NCI-H128 (cell line): ENCODE measurements at regions not wholly inside any gene's neighbourhood (a gene's known extent, or its start where the extent isn't known, plus 50 kb on each side); places are given as distances from the start of the nearest gene placed in this dataset.
A peak's percentile ranks its signal among the peaks of the same experiment; 100 is the strongest.

Experiments
- DNase-seq: peaks from one replicate; lab custom pipeline; 2025; ENCODE audit not compliant: unreplicated experiment; lab: John Stamatoyannopoulos, UW

DNA sequence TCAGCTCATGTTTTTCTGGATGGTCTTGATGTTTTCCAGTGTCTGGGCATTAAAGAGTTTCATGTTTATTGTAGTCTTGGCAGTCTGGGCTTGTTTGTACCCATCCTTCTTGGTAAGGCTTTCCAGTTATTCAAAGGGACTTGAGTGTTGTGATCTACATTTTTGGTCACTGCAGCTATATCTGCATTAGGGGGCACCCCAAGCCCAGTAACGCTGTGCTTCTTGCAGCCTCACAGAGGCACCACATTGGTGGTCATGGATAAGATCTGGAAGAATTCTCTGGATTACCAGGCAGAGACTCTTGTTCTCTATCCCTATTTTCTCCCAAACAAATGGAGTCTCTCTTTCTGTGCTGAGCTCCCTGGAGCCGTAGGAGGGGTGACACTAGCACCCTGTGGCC is 451.5 kb upstream of the FAT3 start:
- no peak for DNase-seq

GRCh38 chr11:91771961-91772360 is 452.7 kb upstream of the FAT3 start:
- DNase-seq, result no peak

DNA sequence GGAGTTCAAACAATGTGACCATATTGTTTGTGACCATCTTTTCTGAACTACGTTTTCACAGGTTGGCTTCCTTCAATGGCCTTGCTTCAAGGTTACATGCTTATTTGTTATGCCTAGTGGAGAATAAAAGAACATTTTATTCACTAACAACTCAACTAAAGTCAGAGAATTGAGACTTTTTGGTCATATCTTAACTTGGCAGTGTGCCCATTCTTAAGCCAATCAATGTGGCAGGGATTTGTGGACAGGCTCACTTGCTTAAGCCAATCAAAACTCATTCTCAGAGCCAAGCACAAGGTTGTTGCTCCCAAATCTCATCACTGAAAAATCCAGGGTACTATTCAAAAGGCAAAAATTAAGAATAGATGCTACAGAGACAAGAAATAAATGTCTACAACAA is 455.8 kb upstream of the FAT3 start:
- no peak for DNase-seq

DNA sequence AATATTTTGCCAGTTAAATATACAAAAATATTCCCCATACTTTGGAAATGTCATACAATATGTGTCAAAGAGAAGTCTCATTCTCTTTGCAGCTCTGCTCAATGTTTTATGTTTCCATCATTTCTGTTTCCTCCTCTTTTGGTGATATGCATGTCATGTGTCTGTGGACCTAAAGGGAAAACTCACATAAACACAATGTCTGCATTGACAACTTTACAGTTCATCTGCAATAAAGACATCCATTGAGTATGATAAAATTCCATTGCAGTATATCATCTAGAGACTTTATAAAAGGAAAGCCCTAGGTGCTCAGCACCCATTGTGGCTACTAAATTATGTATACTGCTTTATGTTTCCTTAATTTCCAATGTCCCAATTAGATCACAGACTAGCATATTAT is 461.3 kb upstream of the FAT3 start:
- no peak for DNase-seq

DNA sequence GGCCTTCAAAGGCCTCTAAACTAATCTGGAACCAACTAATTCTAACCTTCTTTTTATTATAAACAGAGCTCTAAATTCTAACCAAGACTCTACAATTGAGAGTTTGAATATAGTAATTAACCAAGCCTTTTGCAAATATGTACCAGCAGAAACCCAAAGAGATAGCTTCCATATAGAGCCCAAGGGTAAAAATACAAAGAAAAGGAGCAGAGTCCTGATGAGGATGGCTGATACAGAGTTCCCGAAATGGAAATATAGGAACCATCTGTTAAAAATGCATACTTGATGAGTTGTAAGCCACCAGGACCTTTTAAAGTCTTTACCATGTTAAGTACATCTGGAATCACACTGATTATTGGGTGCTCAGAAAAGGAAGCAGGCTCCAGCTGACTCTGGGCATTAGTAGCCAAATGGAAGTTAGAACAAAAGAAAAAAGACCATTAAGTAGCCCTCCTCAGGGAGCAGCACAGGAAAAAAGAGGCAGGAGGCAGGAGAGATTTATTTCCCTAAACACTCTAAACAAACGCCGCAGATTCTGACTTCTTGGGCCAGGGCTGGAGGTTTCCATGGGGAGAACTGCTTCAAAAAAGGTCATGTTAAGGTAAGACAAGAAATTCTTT is 463.1 kb upstream of the FAT3 start:
- no peak for DNase-seq

GRCh38 chr11:91756829-91757480 is 467.7 kb upstream of the FAT3 start:
- no peak for DNase-seq

DNA sequence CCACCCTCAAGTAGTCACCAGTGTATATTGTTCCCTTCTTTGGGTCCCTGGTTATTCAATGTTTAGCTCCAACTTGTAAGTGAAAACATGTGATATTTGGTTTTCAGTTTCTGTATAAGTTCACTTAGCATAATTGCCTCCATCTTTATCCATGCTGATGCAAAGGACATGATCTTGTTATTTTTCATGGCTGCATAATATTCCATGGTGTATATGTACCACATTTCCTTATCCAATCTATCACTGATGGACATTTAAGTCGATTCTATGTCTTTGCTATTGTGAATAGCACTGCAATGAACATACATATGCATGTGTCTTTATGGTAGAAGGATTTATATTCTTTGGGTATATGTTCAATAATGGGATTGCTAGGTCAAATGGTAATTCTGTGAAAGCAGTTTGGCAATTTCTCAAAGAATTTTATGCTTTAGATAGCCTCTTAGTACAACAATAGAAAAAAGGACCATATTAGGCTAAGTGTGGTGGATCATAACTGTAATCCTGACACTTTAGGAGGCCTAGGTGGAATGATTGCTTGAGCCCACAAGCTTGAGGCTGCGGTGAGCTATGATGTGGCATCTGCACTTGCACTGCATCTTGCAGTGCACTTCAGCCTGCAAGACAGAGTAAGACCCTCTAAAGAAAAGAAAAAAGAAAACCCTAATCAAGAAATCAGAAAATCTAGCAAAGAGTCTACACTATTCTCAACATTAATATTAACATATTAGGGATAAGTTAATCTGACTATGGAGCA is 468.5 kb upstream of the FAT3 start:
- no peak for DNase-seq

DNA sequence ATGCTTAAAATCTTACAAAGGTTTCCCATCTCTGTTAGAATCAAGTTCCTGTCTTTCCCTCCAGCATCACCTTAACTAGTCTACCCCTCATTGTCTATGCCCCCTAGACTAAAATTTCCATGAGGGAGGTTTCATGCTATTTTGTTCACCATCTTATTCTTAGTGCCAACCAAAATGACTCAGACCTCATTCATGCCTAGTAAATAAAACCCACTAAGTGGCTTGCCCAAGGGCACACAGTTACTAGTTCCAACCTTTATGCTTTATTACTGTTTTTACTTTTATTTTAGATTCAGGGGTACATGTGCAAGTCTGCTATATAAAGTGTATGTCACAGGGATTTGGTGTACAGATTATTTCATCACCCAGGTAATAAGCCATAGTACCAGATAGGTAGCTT is 469.1 kb upstream of the FAT3 start:
- no peak for DNase-seq

DNA sequence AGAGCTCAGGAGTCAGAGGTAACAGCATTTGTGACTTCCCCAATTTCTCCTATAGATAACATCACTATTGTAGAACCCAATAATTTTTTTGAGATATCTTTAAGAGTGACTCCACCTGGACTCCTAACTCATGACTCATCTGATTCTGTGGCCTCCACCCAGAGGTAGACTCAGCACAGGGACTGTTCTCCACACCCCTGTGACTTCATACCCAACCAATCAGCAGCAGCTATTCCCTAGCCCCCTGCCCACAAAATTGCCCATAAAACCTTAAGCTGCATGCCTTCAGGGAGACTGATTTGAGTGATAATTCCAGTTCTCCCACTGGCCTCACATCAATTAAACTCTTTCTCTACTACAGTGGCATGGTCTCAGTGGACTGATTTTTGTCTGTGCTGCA is 475.4 kb upstream of the FAT3 start:
- no peak for DNase-seq

DNA sequence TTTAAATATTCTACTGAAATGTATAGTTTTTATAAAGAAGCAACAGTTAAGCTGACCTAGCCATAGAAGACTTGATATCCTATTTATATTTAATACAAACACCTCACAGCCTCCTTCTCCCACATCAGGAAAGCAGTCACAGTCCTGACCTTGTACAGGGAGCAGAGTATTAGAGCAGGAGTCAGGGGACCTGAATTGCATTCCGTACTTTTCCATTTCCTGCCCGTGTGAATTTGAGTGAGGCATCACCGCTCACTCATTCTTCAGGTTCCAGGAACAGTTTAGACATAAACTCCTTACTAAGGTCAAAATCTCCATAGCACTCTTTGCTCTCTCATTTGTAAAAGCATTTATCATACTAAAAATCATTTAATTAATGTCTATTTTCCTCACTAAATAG is 482.5 kb upstream of the FAT3 start:
- no peak for DNase-seq

DNA sequence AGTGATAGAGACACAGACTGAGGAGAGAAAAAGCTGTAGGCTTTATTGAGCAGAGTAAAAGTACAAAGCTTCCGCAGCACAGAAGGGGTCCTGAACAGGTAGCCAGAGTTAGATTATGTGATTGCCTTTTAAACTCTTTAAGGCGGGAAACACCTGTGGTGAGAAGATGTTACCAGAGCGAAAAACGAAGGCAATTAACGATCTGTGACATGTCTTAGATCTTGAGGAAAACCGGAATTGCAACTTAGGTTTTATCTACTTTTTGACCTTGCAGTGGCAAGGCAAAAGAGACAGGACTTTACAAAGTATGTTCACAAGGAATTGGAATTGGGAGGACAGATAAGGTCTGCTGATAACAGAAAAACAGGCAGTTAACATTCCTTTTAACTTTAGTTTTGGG is 493.6 kb upstream of the FAT3 start:
- no peak for DNase-seq

GRCh38 chr11:91730620-91731019 is 494.0 kb upstream of the FAT3 start:
- no peak for DNase-seq

DNA sequence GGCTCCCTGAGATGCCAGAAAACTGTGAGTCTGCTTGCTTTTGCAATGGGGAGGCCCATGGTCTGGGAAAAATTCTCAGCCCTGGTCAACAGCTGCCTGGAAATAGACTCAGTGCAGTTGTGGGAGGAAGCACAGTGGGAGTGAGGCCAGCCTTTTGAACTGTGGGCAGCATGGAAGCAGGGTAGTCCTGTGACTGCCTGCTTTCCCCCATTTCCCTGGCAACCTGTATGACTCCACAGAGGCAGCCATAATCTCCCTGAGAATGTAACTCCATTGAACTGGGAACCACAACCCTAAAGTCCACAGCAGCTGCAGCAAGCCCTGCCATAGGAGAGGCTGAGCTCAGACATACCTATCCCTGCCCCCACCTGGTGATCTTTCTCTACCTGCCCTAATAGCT is 494.6 kb upstream of the FAT3 start:
- DNase-seq, result no peak

DNA sequence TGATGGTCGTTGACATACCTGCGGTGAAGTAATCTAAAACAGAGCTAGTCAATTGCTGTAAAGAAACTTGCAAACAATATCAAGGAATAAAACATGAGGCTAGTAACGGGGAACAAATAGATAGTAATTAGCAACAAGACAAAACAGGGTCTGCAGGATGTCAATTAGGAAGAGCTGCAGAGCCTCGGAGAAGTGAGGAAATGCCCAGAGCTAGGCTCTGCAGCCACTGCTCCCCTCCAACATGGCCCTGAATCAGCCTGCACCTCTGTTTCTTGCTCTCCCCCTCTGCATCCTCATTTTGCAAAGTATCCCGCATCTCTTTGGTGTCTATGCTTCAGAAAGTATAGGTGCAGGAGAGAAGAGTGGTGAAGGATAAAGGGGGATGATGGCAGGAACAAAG is 507.4 kb upstream of the FAT3 start:
- no peak for DNase-seq

GRCh38 chr11:91707652-91708482 is 516.8 kb upstream of the FAT3 start:
- no peak for DNase-seq

GRCh38 chr11:91703042-91703441 is 521.6 kb upstream of the FAT3 start:
- DNase-seq, result no peak

DNA sequence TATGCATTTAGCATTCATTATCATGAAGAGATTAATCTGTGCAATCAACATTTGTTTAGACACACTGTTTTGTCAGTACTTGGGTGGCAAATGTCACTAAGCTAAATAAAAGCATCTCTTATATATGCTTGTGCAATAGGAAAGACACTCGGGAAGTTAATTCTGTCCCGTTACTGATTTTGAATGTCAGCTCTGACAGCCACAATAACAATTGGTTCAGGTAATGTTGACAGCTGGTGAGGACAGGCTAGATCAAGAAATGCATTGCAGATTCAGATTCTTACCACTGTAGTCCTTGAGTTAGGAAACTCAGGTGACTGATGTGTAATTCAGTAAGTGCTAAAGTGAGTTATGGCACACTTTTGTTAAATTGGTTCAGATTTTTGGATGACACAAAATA is 523.8 kb upstream of the FAT3 start:
- DNase-seq, result no peak

DNA sequence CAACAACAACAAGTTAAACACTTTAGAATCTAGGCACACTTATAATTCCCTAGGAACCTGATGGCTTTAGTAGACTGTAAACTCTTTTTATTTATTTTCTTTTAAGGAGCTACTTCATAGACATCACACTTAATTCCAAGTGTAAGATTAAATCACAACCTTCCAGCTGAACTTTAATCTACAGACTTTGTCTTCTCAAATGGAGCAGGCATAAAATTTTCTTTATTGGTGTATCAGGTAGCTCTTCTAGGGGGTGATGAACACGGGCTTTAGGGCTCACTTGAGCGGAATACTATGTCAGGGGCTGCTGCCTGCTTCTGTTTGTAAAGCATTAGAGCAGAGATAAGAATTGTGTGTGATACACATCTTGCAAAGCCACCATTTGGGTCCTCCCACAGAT is 525.8 kb upstream of the FAT3 start:
- DNase-seq, result no peak

DNA sequence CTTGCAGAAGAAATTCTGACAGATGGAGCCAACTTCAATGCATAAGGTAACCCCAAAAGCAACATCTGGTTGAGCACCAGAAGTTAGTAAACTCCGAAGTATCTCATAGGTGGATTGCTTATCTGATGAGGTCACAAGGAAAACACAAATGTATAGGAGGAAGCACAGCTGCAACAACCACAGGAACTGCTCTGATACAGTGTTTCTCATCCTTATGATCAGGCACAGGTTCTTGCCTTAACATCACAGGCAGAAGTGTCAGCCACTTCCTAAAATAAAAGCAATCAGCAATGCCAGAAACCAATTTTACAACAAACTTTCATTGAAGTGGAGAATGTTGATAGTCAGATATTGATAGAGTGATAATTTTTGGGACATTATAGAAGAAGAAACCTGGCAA is 530.3 kb upstream of the FAT3 start:
- no peak for DNase-seq

GRCh38 chr11:91691872-91692271 is 532.7 kb upstream of the FAT3 start:
- DNase-seq, result no peak

DNA sequence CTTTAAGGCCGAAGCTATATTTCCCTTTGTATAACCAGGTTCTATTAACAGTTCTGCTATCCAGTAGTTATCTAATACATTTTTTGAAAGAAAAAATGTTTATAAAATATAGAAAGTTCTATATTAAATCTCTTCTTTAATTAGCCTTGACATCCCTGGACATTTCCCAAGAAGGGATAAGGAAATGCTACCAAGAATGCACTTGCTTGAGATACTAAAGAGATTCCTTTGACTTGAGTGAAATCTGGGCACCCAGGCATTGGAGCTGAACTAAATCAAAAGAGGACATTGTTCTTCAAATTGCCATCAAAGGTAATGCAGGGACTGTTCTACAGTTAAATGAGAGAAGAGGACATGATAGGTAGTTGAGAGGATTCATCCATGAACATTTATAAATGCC is 535.9 kb upstream of the FAT3 start:
- DNase-seq, result no peak

DNA sequence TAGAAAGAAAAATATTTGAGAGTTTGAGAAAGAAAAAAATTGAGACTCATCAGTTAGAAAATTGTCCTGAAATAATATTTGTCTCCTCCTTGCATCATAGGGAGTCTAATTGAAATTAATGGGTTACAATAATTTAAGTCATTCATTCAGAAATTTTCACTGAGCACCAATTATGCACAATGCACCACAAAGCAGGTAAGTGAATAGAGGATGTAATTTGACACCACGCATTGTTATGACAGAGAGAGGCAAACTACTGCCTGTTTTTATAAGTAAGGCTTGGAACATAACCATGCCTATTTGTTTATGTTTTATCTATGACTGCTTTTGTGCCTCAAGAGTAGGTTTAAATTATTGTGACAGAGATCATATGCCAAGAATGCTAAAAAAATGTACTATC is 537.9 kb upstream of the FAT3 start:
- DNase-seq, result peak; percentile 32
